Right lobe of liver (tissue), 6 donors: ENCODE measurements at regions not wholly inside any gene's neighbourhood (a gene's known extent, or its start where the extent isn't known, plus 50 kb on each side); places are given as distances from the start of the nearest gene placed in this dataset.

Experiments used
- ATAC-seq, 4 donors: fragments of 200-7000 bp; cut with Tn5 transposase; one replicate each; pipeline ENCODE4 v1.9.1; 2020; ENCODE audit warnings: mild to moderate bottlenecking in 4 of 4, moderate library complexity in 4 of 4
- DNase-seq, 3 donors: peaks; one replicate each; pipeline ENCODE4 v3.0.0-alpha.2; 2020
- H3K27ac ChIP-seq, 3 donors: fragments of 200-600 bp; one replicate each; pipeline ENCODE4 v1.8.0; 2022
- H3K27me3 ChIP-seq, 2 donors: fragments of 200-600 bp; one replicate each; pipeline ENCODE4 v1.8.0; 2022
- H3K36me3 ChIP-seq, 4 donors: fragments of 200-600 bp; sonication (generic) in 1 of 4; one replicate each; pipeline versions ENCODE4 v1.5.1 to v1.8.0; 2017 to 2022; ENCODE audit warnings: control low read depth in 1 of 4
- H3K4me1 ChIP-seq, 4 donors: fragments of 200-600 bp; sonication (generic) in 1 of 4; one replicate each; pipeline versions ENCODE4 v1.5.1 to v1.8.0; 2017 to 2022; ENCODE audit warnings: control low read depth in 1 of 4
- H3K4me3 ChIP-seq, 3 donors: fragments of 200-600 bp; one replicate each; pipeline ENCODE4 v1.8.0; 2022
- H3K9me3 ChIP-seq, 4 donors: fragments of 200-600 bp; sonication (generic) in 1 of 4; one replicate each; pipeline versions ENCODE4 v1.5.1 to v1.8.0; 2017 to 2022; ENCODE audit warnings: control low read depth in 1 of 4
- CTCF ChIP-seq, 4 donors: fragments of 200-600 bp in 3 of 4; fragments of 450-650 bp in 1 of 4; IDR thresholded peaks; one replicate each; pipeline versions ENCODE4 v1.5.1 to v1.8.0; 2016 to 2022; ENCODE audit warnings: antibody characterized with exemption in 4 of 4, mild to moderate bottlenecking in 2 of 4
- POLR2A ChIP-seq: fragments of 450-650 bp; IDR thresholded peaks from one replicate; pipeline ENCODE4 v1.6.1; 2017; ENCODE audit warnings: antibody characterized with exemption, mild to moderate bottlenecking
- WGBS: methylation state at CpG from one replicate; pipeline ENCODE4 v1.1.6; 2018; ENCODE audit warnings: low coverage, low lambda C conversion rate; ENCODE audit not compliant: insufficient coverage; ENCODE audit errors: missing lambda C conversion rate; 5-methylcytosine and 5-hydroxymethylcytosine counted together
- intact Hi-C, 2 donors: fragments of 100-400 bp; cut with DNase I; formaldehyde crosslinking; loops; one replicate each; pipeline versions ENCODE4 v1.11.2 to v1.14.1; 2022
- donor health status: DM: no; HTN: yes; CAD: no.
- donor health status: DM: no; HTN: no; CAD: no.
- donor health status: DM: no; HTN: no; CAD: no.
- donor health status: DM: no; HTN: yes; CAD: no.
- donor health status: DM: no; HTN: yes; CAD: no.

GRCh38 chr21:31480228-31480627 is 136.2 kb upstream of the TIAM1 start:
- ATAC-seq (no peak), DNase-seq (no peak)
- 83% methylated on average over 1 of the region's 1 CpG for WGBS
- no peak for TF ChIP-seq POLR2A
- TF ChIP-seq CTCF (IDR thresholded peaks at IDR 0.05) = no peak
- H3K27ac ChIP-seq = no peak overlapping the region
- intact Hi-C loops = no loop called here
- no peaks in the 10 kb centered on the region for H3K36me3 ChIP-seq
- H3K27me3 ChIP-seq = no peaks in the 10 kb centered on the region
- no peaks in the 10 kb centered on the region for H3K4me1 ChIP-seq
- H3K4me3 ChIP-seq = no peak overlapping the region
- no peaks in the 10 kb centered on the region for H3K9me3 ChIP-seq

- ATAC-seq (no peak), DNase-seq (no peak)
- intact Hi-C loops = no loop called here
- Histone ChIP-seq H3K4me3 (no peak overlapping the region), H3K27ac (no peak overlapping the region), H3K9me3 (no peaks in the 10 kb centered on the region), H3K4me1 (no peaks in the 10 kb centered on the region), H3K27me3 (no peaks in the 10 kb centered on the region), H3K36me3 (no peaks in the 10 kb centered on the region)
- TF ChIP-seq POLR2A (no peak), CTCF (IDR thresholded peaks at IDR 0.05) (no peak)
- 77% methylated on average over 6 of the region's 6 CpGs for WGBS
Measured at GRCh38 chr21:31479714-31480113, 135.7 kb upstream of the TIAM1 start.

- DNase-seq (no peak), ATAC-seq (no peak)
- no peaks in the 10 kb centered on the region for H3K4me1 ChIP-seq
- no peak overlapping the region for H3K4me3 ChIP-seq
- TF ChIP-seq POLR2A = no peak
- TF ChIP-seq CTCF (IDR thresholded peaks at IDR 0.05) = no peak
- H3K27ac ChIP-seq = no peak overlapping the region
- H3K36me3 ChIP-seq = no peaks in the 10 kb centered on the region
- intact Hi-C loops = no loop called here
- WGBS = 93% methylated on average over 8 of the region's 8 CpGs
- H3K9me3 ChIP-seq = no peaks in the 10 kb centered on the region
- no peaks in the 10 kb centered on the region for H3K27me3 ChIP-seq
Measured at GRCh38 chr21:31479222-31479621, 135.2 kb upstream of the TIAM1 start.

GRCh38 chr21:31476263-31477022 is 132.4 kb upstream of the TIAM1 start:
- intact Hi-C loops = no loop called here
- Histone ChIP-seq H3K9me3 (no peaks in the 10 kb centered on the region), H3K4me3 (no peak overlapping the region), H3K36me3 (no peaks in the 10 kb centered on the region), H3K4me1 (no peaks in the 10 kb centered on the region), H3K27me3 (no peaks in the 10 kb centered on the region), H3K27ac (no peak overlapping the region)
- ATAC-seq (peak in 1 of 4 donors; percentile 35), DNase-seq (no peak)
- 84% methylated on average over 11 of the region's 11 CpGs for WGBS
- no peak for TF ChIP-seq CTCF (IDR thresholded peaks at IDR 0.05)
- TF ChIP-seq POLR2A = no peak
